H1 (cell line): ENCODE measurements at regions not wholly inside any gene's neighbourhood (a gene's known extent, or its start where the extent isn't known, plus 50 kb on each side); places are given as distances from the start of the nearest gene placed in this dataset.

Source experiments
- CEBPB ChIP-seq: IDR thresholded peaks from 2 replicates; pipeline ENCODE4 v1.6.1; 2012; ENCODE audit warnings: low read depth, low read length
- HDAC2 ChIP-seq, 2 experiments: fragments of 300-600 bp in 1 of 2; sonication (generic) in 1 of 2; IDR thresholded peaks; 2 replicates each; pipeline ENCODE4 v1.6.1; 2011 to 2012; ENCODE audit warnings: low read depth in 2 of 2, low read length in 2 of 2, mild to moderate bottlenecking in 2 of 2, moderate library complexity in 2 of 2, borderline replicate concordance in 1 of 2, inconsistent platforms in 1 of 2
- KDM4A ChIP-seq: IDR thresholded peaks from one replicate; pipeline ENCODE4 v1.7.1; 2012; ENCODE audit warnings: low read depth, mild to moderate bottlenecking, moderate library complexity, low read length, inconsistent platforms; ENCODE audit not compliant: severe bottlenecking
- NANOG ChIP-seq: IDR thresholded peaks from 2 replicates; pipeline ENCODE4 v1.6.1; 2011; ENCODE audit warnings: low read length, low read depth, mild to moderate bottlenecking, inconsistent platforms; ENCODE audit not compliant: insufficient read depth, poor library complexity, severe bottlenecking
- RFX5 ChIP-seq: IDR thresholded peaks from 2 replicates; pipeline ENCODE4 v1.6.1; 2011; ENCODE audit warnings: low read depth, low read length, improper control_type of control experiment, borderline replicate concordance
- SIRT6 ChIP-seq: IDR thresholded peaks from one replicate; pipeline ENCODE4 v1.7.1; 2012; ENCODE audit warnings: low read length, inconsistent platforms
- SIX5 ChIP-seq: IDR thresholded peaks from 2 replicates; pipeline ENCODE4 v1.6.1; 2011; ENCODE audit warnings: mild to moderate bottlenecking, low read depth, low read length
- TCF12 ChIP-seq: IDR thresholded peaks from 2 replicates; pipeline ENCODE4 v1.6.1; 2011; ENCODE audit warnings: low read depth, mild to moderate bottlenecking, low read length

- TF ChIP-seq SIX5 (no peak), RFX5 (no peak), KDM4A (no peak), HDAC2 (IDR thresholded peaks at IDR 0.05; ENCODE audit: borderline replicate concordance in 1 of 2, low read depth in 2 of 2, low read length in 2 of 2) (no peak), CEBPB (no peak), NANOG (no peak), SIRT6 (no peak), TCF12 (no peak)
These were observed 65.0 kb downstream of the MRPL14 start (continued) for GRCh38 chr6:44062105-44062770.
